ENCODE measurements at regions not wholly inside any gene's neighbourhood (a gene's known extent, or its start where the extent isn't known, plus 50 kb on each side); places are given as distances from the start of the nearest gene placed in this dataset.

DNA sequence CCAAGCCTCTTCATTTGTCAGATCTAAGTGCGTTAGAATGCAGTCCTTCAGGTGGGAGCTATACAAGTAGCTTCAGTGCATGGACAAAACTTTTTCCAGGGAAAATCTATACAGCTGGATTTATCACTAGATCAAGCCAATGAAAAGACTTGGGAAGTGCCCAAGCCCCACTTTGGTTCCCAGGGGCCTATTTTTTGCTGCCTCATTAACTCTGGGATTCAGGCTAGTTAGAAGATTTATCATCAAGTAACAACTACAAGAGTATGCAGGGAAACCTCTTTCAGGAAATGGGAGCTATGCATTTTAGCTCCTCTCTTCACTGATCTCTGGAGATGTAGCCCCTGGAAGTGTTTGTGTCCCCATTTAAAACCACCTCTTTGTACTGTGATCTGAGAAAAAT is 908.8 kb downstream of the SQOR start:
- Histone ChIP-seq H3K9me2 (replicated peaks; ENCODE audit: insufficient read depth, low read length) (no peaks in the 10 kb centered on the region), H3F3A (ENCODE audit: insufficient read depth) (no peaks in the 10 kb centered on the region), H3K27me3 (ENCODE audit: low read length) (no peaks in the 10 kb centered on the region), H3K4me3 (ENCODE audit: insufficient read depth, low read length, poor library complexity, severe bottlenecking) (no peak overlapping the region), H3K27ac (ENCODE audit: low read depth, low read length) (no peak overlapping the region), H3K36me3 (ENCODE audit: low read length) (no peaks in the 10 kb centered on the region), H3K9me3 (ENCODE audit: insufficient read depth, low read length) (no peaks in the 10 kb centered on the region), H2AFZ (ENCODE audit: low read depth, low read length, severe bottlenecking) (no peak overlapping the region), H3K9ac (ENCODE audit: low read length) (no peak overlapping the region), H4K20me1 (ENCODE audit: low read depth, low read length) (no peaks in the 10 kb centered on the region), H3K79me2 (ENCODE audit: insufficient read depth, low read length) (no peaks in the 10 kb centered on the region), H3K4me2 (ENCODE audit: low read depth, low read length, poor library complexity, severe bottlenecking) (no peak overlapping the region)
- no peak for TF ChIP-seq EZH2phosphoT487 (conservative IDR thresholded peaks at IDR 0.05; ENCODE audit: low read length)
- TF ChIP-seq, protein P1, sequence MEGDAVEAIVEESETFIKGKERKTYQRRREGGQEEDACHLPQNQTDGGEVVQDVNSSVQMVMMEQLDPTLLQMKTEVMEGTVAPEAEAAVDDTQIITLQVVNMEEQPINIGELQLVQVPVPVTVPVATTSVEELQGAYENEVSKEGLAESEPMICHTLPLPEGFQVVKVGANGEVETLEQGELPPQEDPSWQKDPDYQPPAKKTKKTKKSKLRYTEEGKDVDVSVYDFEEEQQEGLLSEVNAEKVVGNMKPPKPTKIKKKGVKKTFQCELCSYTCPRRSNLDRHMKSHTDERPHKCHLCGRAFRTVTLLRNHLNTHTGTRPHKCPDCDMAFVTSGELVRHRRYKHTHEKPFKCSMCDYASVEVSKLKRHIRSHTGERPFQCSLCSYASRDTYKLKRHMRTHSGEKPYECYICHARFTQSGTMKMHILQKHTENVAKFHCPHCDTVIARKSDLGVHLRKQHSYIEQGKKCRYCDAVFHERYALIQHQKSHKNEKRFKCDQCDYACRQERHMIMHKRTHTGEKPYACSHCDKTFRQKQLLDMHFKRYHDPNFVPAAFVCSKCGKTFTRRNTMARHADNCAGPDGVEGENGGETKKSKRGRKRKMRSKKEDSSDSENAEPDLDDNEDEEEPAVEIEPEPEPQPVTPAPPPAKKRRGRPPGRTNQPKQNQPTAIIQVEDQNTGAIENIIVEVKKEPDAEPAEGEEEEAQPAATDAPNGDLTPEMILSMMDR (IDR thresholded peaks at IDR 0.05; ENCODE audit: insufficient read depth, low read length, poor library complexity, severe bottlenecking), result no peak

DNA sequence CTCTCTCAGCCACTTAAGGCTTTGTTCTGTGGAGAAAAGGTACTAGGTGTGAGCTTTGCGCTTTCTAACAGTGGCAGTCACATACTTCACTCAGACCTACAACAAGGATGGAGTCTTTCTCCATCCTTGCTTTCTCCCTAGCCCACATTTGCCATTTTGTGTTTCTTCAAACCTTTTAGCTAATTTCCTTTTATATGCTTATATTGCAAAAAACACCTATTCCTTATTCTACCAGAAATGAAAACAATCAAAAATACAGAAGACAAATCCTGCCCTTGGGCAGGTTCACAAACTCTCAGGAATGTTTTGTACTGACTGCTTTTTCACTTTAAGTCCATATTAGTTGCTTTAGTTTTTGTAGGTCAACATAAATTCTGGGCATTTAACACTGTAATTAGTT is 914.2 kb downstream of the SQOR start:
- no peak overlapping the region for H2AFZ ChIP-seq (ENCODE audit: low read depth, low read length, severe bottlenecking)
- no peaks in the 10 kb centered on the region for H4K20me1 ChIP-seq (ENCODE audit: low read depth, low read length)
- H3K9me2 ChIP-seq (replicated peaks; ENCODE audit: insufficient read depth, low read length), result no peaks in the 10 kb centered on the region
- TF ChIP-seq, protein P1 (IDR thresholded peaks at IDR 0.05; ENCODE audit: insufficient read depth, low read length, poor library complexity, severe bottlenecking), result no peak
- TF ChIP-seq EZH2phosphoT487 (conservative IDR thresholded peaks at IDR 0.05; ENCODE audit: low read length), result no peak
- no peaks in the 10 kb centered on the region for H3K36me3 ChIP-seq (ENCODE audit: low read length)
- no peak overlapping the region for H3K4me2 ChIP-seq (ENCODE audit: low read depth, low read length, poor library complexity, severe bottlenecking)
- no peaks in the 10 kb centered on the region for H3K79me2 ChIP-seq (ENCODE audit: insufficient read depth, low read length)
- H3K4me3 ChIP-seq (ENCODE audit: insufficient read depth, low read length, poor library complexity, severe bottlenecking), result no peak overlapping the region
- H3K9me3 ChIP-seq (ENCODE audit: insufficient read depth, low read length), result no peaks in the 10 kb centered on the region
- H3K27me3 ChIP-seq (ENCODE audit: low read length), result no peaks in the 10 kb centered on the region
- no peaks in the 10 kb centered on the region for H3F3A ChIP-seq (ENCODE audit: insufficient read depth)
- no peak overlapping the region for H3K9ac ChIP-seq (ENCODE audit: low read length)
- no peak overlapping the region for H3K27ac ChIP-seq (ENCODE audit: low read depth, low read length)

DNA sequence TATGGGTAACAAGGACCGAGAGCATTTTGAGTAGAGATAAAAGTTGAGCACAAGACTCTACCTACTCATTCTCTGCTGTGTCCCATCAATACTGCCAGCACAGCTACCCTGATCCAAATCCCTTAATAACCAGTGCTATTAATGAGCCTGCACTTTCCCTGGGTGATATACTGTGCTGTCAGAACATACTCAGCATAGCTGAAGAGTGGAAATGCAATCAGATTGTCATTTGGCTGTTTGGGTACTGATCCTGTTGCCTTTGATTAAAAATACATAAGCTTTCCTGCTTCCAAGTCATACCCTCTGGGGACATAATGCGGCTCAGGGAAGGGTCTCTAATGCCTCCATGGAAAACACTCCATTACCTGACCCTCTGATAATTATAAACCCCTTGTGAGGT is 917.5 kb downstream of the SQOR start:
- no peaks in the 10 kb centered on the region for H3K9me2 ChIP-seq (replicated peaks; ENCODE audit: insufficient read depth, low read length)
- no peak overlapping the region for H3K9ac ChIP-seq (ENCODE audit: low read length)
- H3K36me3 ChIP-seq (ENCODE audit: low read length), result no peaks in the 10 kb centered on the region
- no peaks in the 10 kb centered on the region for H3K27me3 ChIP-seq (ENCODE audit: low read length)
- H3K9me3 ChIP-seq (ENCODE audit: insufficient read depth, low read length), result no peaks in the 10 kb centered on the region
- H3K79me2 ChIP-seq (ENCODE audit: insufficient read depth, low read length), result no peaks in the 10 kb centered on the region
- TF ChIP-seq, protein P1 (IDR thresholded peaks at IDR 0.05; ENCODE audit: insufficient read depth, low read length, poor library complexity, severe bottlenecking), result no peak
- TF ChIP-seq EZH2phosphoT487 (conservative IDR thresholded peaks at IDR 0.05; ENCODE audit: low read length), result no peak
- no peak overlapping the region for H2AFZ ChIP-seq (ENCODE audit: low read depth, low read length, severe bottlenecking)
- no peaks in the 10 kb centered on the region for H4K20me1 ChIP-seq (ENCODE audit: low read depth, low read length)
- H3K4me3 ChIP-seq (ENCODE audit: insufficient read depth, low read length, poor library complexity, severe bottlenecking), result no peak overlapping the region
- no peak overlapping the region for H3K4me2 ChIP-seq (ENCODE audit: low read depth, low read length, poor library complexity, severe bottlenecking)
- H3K27ac ChIP-seq (ENCODE audit: low read depth, low read length), result no peak overlapping the region
- H3F3A ChIP-seq (ENCODE audit: insufficient read depth), result no peaks in the 10 kb centered on the region

Data from SU-DHL-6 (cell line).